ENCODE measurements at regions not wholly inside any gene's neighbourhood (a gene's known extent, or its start where the extent isn't known, plus 50 kb on each side); places are given as distances from the start of the nearest gene placed in this dataset.
"Not testable (repeated sequence)": the region's sequence is repeated elsewhere in the genome, so short reads cannot be mapped to it uniquely, and the experiment has no call there.

- DNase-seq, result no peak
These were observed 260.4 kb upstream of the DPYD start for GRCh38 chr1:98181036-98181764.

GRCh38 chr1:98179151-98179773 is 258.4 kb upstream of the DPYD start:
- DNase-seq, result no peak

DNA sequence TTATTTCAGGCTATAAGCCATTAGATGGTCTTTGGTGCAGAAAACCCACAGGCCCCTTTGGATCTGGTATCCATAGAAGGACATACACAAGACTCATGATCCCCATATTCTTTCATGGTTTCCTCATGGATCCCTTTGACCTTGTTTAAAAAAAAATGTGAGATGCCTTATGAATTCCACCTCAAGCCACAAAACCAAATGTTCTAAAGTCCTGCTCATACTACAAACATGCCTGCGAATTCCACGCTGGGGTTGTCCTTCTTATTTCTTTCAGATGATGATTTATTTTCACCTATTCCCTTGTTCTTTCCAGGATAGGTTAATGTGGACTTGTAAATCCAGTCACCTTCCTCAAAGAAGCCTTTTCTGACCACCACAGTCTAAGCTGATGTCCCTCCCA is 256.9 kb upstream of the DPYD start:
- DNase-seq, result no peak

GRCh38 chr1:98176936-98177335 is 256.1 kb upstream of the DPYD start:
- no peak for DNase-seq

DNA sequence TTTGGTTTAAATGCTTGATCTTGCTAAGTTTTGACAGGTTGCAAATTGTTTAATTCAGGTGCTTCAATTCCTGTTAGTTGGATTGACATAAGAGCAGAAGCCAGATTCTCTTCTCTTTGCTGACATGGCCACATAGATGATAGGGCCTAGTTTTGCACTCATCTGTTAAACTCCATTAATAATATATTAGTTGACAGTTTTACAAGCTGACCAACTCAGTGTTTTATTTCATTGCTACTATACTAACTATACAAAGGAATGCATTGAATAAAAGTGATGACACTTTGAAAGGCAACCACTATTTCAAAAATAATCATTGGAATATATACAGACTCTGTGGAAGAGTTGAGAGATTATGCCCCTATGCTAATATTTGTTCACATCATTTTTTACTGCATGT is 255.6 kb upstream of the DPYD start:
- no peak for DNase-seq

- no peak for DNase-seq
These were observed 251.7 kb upstream of the DPYD start for GRCh38 chr1:98172578-98172977.

- no peak for DNase-seq
These were observed 251.2 kb upstream of the DPYD start for GRCh38 chr1:98172022-98172421.

DNA sequence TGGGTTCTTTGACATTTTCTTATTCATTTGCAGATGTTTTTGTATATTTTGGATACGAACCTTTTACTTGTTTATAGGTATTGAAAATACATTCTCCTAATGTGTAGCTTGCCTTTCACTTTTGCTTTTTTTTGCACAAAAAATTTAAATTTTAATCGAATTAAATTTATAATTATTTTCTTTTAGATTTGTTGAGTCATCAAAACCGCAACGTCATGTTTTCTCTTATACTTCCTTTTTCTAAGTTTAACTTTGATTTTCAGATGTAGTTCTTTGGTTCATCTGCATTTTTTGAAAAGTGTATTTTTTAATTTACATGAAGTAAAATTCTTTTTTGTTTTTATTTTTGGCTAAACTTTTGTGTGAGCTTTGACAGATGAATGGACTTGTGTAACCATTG is 243.7 kb upstream of the DPYD start:
- no peak for DNase-seq

GRCh38 chr1:98157524-98158313 is 236.9 kb upstream of the DPYD start:
- no peak for DNase-seq

- DNase-seq, result no peak
These were observed 226.4 kb upstream of the DPYD start for GRCh38 chr1:98147280-98147679.

DNA sequence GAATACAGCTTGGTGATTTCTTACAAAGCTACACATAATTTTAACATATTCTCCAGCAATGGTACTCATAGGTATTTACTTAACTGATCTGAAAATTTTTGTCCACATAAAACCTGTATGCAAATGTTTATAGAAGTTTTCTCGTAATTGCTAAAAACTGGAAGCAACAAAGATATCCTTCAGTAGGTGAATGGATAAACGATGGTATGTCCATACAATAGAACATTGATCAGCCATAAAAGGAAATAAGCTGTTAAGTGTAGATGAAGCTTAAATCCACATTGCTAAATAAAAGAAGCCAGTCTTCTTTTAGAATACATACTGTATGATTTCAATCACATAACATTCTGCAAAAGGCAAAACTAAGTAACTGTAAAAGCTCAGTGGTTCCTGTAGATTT is 224.8 kb upstream of the DPYD start:
- no peak for DNase-seq

- DNase-seq, result no peak
These were observed 222.6 kb upstream of the DPYD start for GRCh38 chr1:98143403-98143802.

GRCh38 chr1:98133131-98133530 is 212.3 kb upstream of the DPYD start:
- DNase-seq, result no peak

- no peak for DNase-seq
These were observed 209.6 kb upstream of the DPYD start for GRCh38 chr1:98130408-98130807.

DNA sequence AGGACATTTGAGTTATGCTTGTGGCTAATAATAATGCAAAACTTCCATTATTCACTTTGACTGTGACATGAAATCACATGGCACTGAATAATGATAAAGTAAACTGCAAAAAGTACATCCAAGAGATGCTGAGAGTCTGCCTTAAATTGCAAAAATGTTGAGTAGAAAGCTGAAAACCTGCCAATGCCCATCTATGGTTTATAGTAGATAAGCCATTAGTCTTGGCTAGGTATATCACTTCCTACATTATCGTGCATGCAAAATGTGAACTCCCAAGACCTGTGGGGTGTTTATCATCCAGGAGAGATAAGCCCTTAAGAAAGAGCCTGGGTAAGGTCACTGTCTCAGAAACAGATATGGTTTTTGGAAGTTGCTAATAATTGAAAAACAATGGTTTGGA is 208.7 kb upstream of the DPYD start:
- no peak for DNase-seq

DNA sequence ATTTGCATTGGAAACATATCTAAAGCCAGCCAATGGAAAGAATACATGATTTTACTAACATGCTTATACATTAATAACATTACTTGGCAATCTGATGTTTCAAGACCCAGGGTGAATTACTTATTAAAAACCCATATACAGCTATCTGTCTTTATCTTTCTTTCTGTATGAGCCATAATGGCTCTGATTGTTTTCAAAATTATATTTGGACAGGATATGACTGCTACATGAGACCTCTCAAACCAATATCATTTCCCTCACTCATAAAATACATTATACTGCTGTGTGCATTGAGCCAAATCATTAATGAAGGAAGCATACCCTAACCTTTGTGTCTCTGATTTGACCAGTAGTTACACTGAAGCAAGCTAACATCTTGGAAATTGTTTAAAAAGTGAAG is 205.9 kb upstream of the DPYD start:
- DNase-seq, result no peak

DNA sequence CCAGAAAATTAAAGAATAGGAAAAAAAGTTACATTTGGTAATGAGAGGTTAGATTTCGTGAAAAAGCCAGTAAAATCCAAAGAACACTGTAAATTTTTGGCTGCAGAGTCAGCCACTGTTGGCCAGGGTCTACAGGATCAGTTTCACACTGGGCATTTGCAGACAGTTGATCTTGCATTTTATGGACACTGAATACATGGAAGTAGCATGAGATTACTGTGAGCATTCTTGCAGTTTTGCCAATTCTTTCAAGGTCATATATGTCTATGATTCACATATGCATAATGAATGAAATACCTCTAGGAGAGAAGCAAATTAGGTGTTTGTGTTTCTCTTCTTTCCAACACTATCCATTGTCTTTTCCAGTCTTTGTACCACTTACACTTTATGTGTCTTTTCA is 200.8 kb upstream of the DPYD start:
- DNase-seq, result no peak

DNA sequence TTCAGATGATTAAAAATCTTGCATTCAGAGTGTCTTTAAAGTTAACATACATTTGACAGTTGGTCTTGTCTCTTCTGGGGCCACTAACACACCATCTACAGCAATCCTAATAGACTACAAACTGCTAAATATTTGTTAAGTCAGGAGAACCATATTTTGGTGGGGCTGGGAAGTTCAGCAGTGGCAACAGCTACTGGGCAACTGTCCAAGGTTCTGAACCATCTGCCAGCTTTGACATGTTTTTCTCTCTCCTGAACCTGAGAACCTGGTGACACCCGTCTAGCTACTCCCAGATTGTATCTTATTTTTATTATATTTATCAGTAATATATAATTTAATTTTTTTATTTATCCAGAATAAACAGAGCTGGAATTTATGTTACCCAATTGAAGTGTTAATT is 199.0 kb upstream of the DPYD start:
- peak; percentile 57 for DNase-seq

DNA sequence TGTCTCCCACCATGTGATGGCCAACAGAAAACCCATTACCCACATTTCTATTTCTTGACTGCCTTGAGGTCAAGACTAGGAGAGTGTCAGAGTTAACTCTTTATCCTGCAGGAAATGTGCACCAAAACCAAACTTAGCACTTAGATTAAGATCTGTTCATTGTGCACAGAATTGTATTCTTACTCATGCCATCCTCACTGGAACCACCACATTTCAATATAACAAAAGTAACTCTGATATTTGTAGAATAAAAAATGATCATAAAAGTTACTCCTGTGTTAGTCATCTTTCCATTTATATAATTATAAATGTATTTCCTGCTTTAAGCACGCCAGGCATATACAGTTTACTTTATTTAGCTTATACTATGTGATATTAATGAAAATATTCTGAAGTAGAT is 193.0 kb upstream of the DPYD start:
- no peak for DNase-seq

GRCh38 chr1:98112626-98113025 is 191.8 kb upstream of the DPYD start:
- DNase-seq, result no peak

DNA sequence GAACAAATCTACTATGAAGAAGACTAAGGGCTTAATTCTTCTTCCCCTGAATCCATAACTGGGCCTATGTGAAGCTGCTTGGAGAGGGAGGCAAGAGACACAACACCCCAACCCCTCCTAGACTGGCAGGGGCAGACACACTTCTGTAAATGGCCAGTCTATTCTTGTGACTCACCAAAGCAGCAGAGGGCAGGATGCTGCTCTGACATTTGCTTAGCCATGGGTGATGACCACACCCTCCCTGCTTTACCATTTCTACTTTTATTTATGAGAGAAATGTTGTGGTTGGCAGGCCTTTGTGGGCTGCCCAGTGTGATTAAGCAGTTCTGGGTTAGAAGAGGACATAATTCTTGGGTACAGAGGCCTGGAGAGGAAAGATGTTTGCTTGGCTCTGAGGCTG is 189.8 kb upstream of the DPYD start:
- no peak for DNase-seq

GRCh38 chr1:98108378-98108777 is 187.5 kb upstream of the DPYD start:
- DNase-seq, result not testable (repeated sequence)

DNA sequence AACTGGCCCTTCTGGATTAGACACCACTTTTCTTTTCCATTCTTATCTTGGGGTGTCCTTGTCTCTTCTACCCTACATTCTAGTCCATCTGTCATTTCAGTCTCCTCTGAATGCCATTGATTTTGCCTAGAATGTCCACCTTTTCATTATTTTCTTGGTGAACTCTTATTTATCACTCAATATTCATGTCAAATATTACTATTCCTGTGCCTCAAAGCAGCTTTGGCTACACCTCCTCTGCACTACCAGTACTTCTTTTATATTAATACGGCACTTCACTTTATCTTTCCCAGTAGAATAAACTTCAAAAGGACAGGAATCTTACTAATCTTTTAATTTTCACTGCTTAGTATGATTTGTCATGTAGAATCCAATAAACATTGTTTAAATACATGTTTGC is 186.4 kb upstream of the DPYD start:
- no peak for DNase-seq

DNA sequence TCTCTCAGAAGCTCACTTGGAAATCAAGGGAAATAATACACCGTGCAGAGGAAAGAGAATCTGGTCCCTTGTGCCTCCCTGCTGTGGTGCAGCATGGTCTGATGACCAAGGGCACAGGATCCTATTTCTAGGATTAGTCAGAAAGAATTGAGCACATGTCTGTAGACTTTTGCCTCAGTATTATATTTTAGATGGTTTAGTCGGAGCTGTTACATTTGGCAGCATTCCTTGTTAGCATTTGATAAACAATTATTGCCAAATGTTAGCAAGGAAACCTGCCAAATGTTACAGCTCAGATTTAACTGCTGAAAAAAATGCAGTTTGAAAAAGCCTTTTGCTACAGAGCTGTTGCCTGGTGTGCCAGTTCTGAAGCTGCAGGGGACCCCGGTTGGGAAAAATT is 183.5 kb upstream of the DPYD start:
- DNase-seq, result peak; percentile 57

Data from NCI-H1092 treated with DMSO at 0.1 percent for 48 hours (cell line).